T-helper 17 cell (primary cell): ENCODE measurements at regions not wholly inside any gene's neighbourhood (a gene's known extent, or its start where the extent isn't known, plus 50 kb on each side); places are given as distances from the start of the nearest gene placed in this dataset.

Source experiments
- ATAC-seq: fragments of 150-1000 bp; cut with Tn5 transposase; 2 replicates; pipeline ENCODE4 v1.10.0; 2021; ENCODE audit warnings: mild to moderate bottlenecking, moderate library complexity
- DNase-seq, 3 donors: peaks; one replicate each; pipeline versions ENCODE4 v3.0.0 to v3.0.0-alpha.2; 2020 to 2021
- H3K9me3 ChIP-seq: one replicate; pipeline ENCODE4 v1.7.0; 2013; ENCODE audit warnings: low read length, mild to moderate bottlenecking; ENCODE audit not compliant: control insufficient read depth, poor library complexity, severe bottlenecking
- H3K27ac Mint-ChIP-seq: one replicate; pipeline ENCODE4 v1.8.0; 2022; ENCODE audit warnings: mild to moderate bottlenecking, moderate library complexity, mixed read lengths
- H3K27me3 Mint-ChIP-seq: one replicate; pipeline ENCODE4 v1.8.0; 2022; ENCODE audit warnings: mixed read lengths
- H3K36me3 Mint-ChIP-seq: one replicate; pipeline ENCODE4 v1.8.0; 2022; ENCODE audit warnings: low read depth, mixed read lengths
- H3K4me1 Mint-ChIP-seq: one replicate; pipeline ENCODE4 v1.8.0; 2022; ENCODE audit warnings: mild to moderate bottlenecking, mixed read lengths
- H3K4me3 Mint-ChIP-seq: one replicate; pipeline ENCODE4 v1.8.0; 2022; ENCODE audit warnings: mild to moderate bottlenecking, moderate library complexity, mixed read lengths

GRCh38 chr10:89829262-89829886 is 128.0 kb downstream of the KIF20B start:
- no peak for ATAC-seq
- peaks cover 2% of the 10 kb centered on the region for H3K36me3 Mint-ChIP-seq
- no peak for DNase-seq
- H3K4me3 Mint-ChIP-seq, result no peak overlapping the region
- peaks cover 2% of the 10 kb centered on the region for H3K4me1 Mint-ChIP-seq
- H3K9me3 ChIP-seq, result no peaks in the 10 kb centered on the region
- peaks cover 5% of the 10 kb centered on the region for H3K27me3 Mint-ChIP-seq
- H3K27ac Mint-ChIP-seq, result no peak overlapping the region

GRCh38 chr10:89829887-89830269 is 128.5 kb downstream of the KIF20B start:
- H3K9me3 ChIP-seq, result no peaks in the 10 kb centered on the region
- Mint-ChIP-seq H3K4me3 (no peak overlapping the region), H3K36me3 (peaks cover 2% of the 10 kb centered on the region), H3K4me1 (peaks cover 2% of the 10 kb centered on the region), H3K27ac (no peak overlapping the region), H3K27me3 (peaks cover 5% of the 10 kb centered on the region)
- ATAC-seq (no peak), DNase-seq (no peak)

GRCh38 chr10:89830624-89831023 is 129.2 kb downstream of the KIF20B start:
- H3K36me3 Mint-ChIP-seq, result peaks cover 2% of the 10 kb centered on the region
- DNase-seq, result no peak
- H3K4me1 Mint-ChIP-seq, result peaks cover 2% of the 10 kb centered on the region
- no peak for ATAC-seq
- no peaks in the 10 kb centered on the region for H3K9me3 ChIP-seq
- peaks cover 5% of the 10 kb centered on the region for H3K27me3 Mint-ChIP-seq
- no peak overlapping the region for H3K4me3 Mint-ChIP-seq
- H3K27ac Mint-ChIP-seq, result no peak overlapping the region

GRCh38 chr10:89836840-89837164 is 135.4 kb downstream of the KIF20B start:
- peak overlapping the region; percentile 85 for H3K27ac Mint-ChIP-seq
- ATAC-seq (no peak), DNase-seq (no peak)
- peaks cover 19% of the 10 kb centered on the region for H3K4me1 Mint-ChIP-seq
- H3K27me3 Mint-ChIP-seq, result peaks cover 5% of the 10 kb centered on the region
- H3K9me3 ChIP-seq, result no peaks in the 10 kb centered on the region
- H3K36me3 Mint-ChIP-seq, result peaks cover 2% of the 10 kb centered on the region
- peak overlapping the region; percentile 95 for H3K4me3 Mint-ChIP-seq

- H3K9me3 ChIP-seq, result no peaks in the 10 kb centered on the region
- Mint-ChIP-seq H3K36me3 (peaks cover 2% of the 10 kb centered on the region), H3K4me1 (peaks cover 19% of the 10 kb centered on the region), H3K27ac (peak overlapping the region; percentile 85), H3K27me3 (peaks cover 4% of the 10 kb centered on the region), H3K4me3 (peak overlapping the region; percentile 95)
- peak in 1 of 3 donors; percentile 12 for DNase-seq
- ATAC-seq, result peak; percentile 67
Measured at GRCh38 chr10:89837165-89838043, 136.0 kb downstream of the KIF20B start.

GRCh38 chr10:89838044-89838615 is 136.7 kb downstream of the KIF20B start:
- DNase-seq (no peak), ATAC-seq (no peak)
- peaks cover under 1% of the 10 kb centered on the region for H3K27me3 Mint-ChIP-seq
- no peaks in the 10 kb centered on the region for H3K9me3 ChIP-seq
- H3K36me3 Mint-ChIP-seq, result peaks cover 2% of the 10 kb centered on the region
- H3K4me1 Mint-ChIP-seq, result peaks cover 19% of the 10 kb centered on the region
- H3K4me3 Mint-ChIP-seq, result peak overlapping the region; percentile 95
- peak overlapping the region; percentile 85 for H3K27ac Mint-ChIP-seq

- Mint-ChIP-seq H3K27ac (no peak overlapping the region), H3K27me3 (peaks cover 29% of the 10 kb centered on the region), H3K36me3 (peaks cover 7% of the 10 kb centered on the region), H3K4me3 (no peak overlapping the region), H3K4me1 (no peaks in the 10 kb centered on the region)
- no peaks in the 10 kb centered on the region for H3K9me3 ChIP-seq
- DNase-seq (no peak), ATAC-seq (no peak)
Measured at GRCh38 chr10:89845541-89846280, 144.3 kb downstream of the KIF20B start.

GRCh38 chr10:89846281-89846630 is 144.9 kb downstream of the KIF20B start:
- H3K36me3 Mint-ChIP-seq, result peaks cover 7% of the 10 kb centered on the region
- no peak for DNase-seq
- H3K9me3 ChIP-seq, result no peaks in the 10 kb centered on the region
- no peak overlapping the region for H3K27ac Mint-ChIP-seq
- H3K4me1 Mint-ChIP-seq, result no peaks in the 10 kb centered on the region
- ATAC-seq, result no peak
- peaks cover 30% of the 10 kb centered on the region for H3K27me3 Mint-ChIP-seq
- H3K4me3 Mint-ChIP-seq, result no peak overlapping the region

GRCh38 chr10:89846786-89847185 is 145.4 kb downstream of the KIF20B start:
- H3K9me3 ChIP-seq, result no peaks in the 10 kb centered on the region
- Mint-ChIP-seq H3K27me3 (peaks cover 30% of the 10 kb centered on the region), H3K4me1 (no peaks in the 10 kb centered on the region), H3K4me3 (no peak overlapping the region), H3K36me3 (peaks cover 7% of the 10 kb centered on the region), H3K27ac (no peak overlapping the region)
- DNase-seq (no peak), ATAC-seq (no peak)

- H3K4me3 Mint-ChIP-seq, result no peak overlapping the region
Measured at GRCh38 chr10:89852872-89853271, 151.5 kb downstream of the KIF20B start.

GRCh38 chr10:89853781-89854191 is 152.4 kb downstream of the KIF20B start:
- Mint-ChIP-seq H3K27ac (no peak overlapping the region), H3K36me3 (peaks cover 3% of the 10 kb centered on the region), H3K4me1 (peaks cover 3% of the 10 kb centered on the region), H3K27me3 (peaks cover 19% of the 10 kb centered on the region), H3K4me3 (no peak overlapping the region)
- no peaks in the 10 kb centered on the region for H3K9me3 ChIP-seq
- no peak for DNase-seq
- no peak for ATAC-seq

More at GRCh38 chr10:89852872-89853271, 151.5 kb downstream of the KIF20B start:
- DNase-seq (no peak), ATAC-seq (no peak)
- Mint-ChIP-seq H3K36me3 (peaks cover 3% of the 10 kb centered on the region), H3K27me3 (peaks cover 19% of the 10 kb centered on the region), H3K4me1 (peaks cover 3% of the 10 kb centered on the region), H3K27ac (peak overlapping the region; percentile 35)
- H3K9me3 ChIP-seq, result no peaks in the 10 kb centered on the region

- no peak for DNase-seq
- no peak for ATAC-seq
- Mint-ChIP-seq H3K27me3 (no peaks in the 10 kb centered on the region), H3K4me1 (peaks cover 18% of the 10 kb centered on the region), H3K36me3 (no peaks in the 10 kb centered on the region), H3K4me3 (no peak overlapping the region), H3K27ac (no peak overlapping the region)
- no peaks in the 10 kb centered on the region for H3K9me3 ChIP-seq
Measured at GRCh38 chr10:89857431-89858042, 156.1 kb downstream of the KIF20B start.

GRCh38 chr10:89861199-89861573 is 159.8 kb downstream of the KIF20B start:
- DNase-seq (no peak), ATAC-seq (no peak)
- Mint-ChIP-seq H3K4me3 (peak overlapping the region; percentile 92), H3K36me3 (no peaks in the 10 kb centered on the region), H3K27me3 (no peaks in the 10 kb centered on the region), H3K27ac (peak overlapping the region; percentile 97), H3K4me1 (peaks cover 18% of the 10 kb centered on the region)
- H3K9me3 ChIP-seq, result no peaks in the 10 kb centered on the region
